ENCODE measurements at regions not wholly inside any gene's neighbourhood (a gene's known extent, or its start where the extent isn't known, plus 50 kb on each side); places are given as distances from the start of the nearest gene placed in this dataset.

- DNase-seq = no peak
Measured at GRCh38 chr16:74169687-74170376, 126.8 kb upstream of the PSMD7 start.

DNA sequence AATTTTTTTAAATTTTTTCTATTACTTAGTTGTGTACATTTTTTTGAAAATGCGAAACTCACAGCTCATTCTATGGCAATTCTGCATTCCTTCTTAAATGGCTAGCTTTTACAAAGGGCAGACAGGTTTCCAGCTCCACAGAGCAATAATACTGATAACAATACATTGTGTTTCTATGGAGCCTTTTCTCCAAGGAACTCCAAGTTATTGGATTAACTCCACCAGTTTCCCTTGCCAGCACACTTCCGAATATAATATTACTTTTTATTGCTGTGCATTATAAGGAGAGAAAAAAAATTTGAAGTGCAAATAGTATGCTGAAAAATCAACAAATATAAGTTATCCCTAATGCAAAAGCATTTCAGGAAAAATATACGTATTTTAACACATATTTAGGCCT is 127.5 kb upstream of the PSMD7 start:
- DNase-seq = no peak

DNA sequence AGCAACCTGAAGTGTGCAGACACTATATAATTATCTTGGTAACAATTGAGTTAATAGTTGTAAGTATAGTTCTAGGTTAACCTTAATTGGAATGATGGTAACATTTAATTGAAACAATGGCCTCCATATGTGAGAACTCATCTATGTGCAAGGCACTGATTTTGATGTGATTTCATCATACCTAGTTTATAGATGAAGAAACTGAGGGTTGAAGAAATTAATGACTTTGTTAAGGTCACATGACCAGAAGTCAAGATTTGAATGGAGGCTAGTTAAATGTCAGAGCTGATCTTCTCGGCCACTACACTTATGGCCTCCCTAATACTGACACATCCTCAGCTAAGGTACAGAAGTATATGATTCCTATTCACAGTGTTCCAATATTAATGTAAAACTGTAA is 128.2 kb upstream of the PSMD7 start:
- DNase-seq = no peak

DNA sequence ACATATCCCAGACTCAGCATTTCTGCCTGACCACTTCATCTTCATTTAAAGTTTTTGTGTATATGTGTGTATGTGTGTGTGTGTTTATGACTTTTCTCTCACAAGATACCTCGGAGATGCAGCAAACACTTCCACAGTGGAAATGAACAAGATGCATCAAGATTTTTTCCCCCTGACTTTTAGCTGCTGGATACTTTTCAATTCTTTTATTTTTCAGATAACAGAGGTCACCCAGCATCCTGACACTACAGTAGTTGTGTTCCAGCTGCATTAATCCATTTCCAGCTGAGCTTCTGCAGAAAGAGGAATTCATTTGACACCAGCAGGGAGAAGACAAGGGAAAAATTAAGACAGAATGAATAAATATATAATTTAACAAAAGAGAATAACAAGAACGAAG is 130.2 kb upstream of the PSMD7 start:
- DNase-seq = no peak

GRCh38 chr16:74165566-74166080 is 131.0 kb upstream of the PSMD7 start:
- no peak for DNase-seq

- DNase-seq = no peak
Measured at GRCh38 chr16:74160759-74161158, 135.9 kb upstream of the PSMD7 start.

DNA sequence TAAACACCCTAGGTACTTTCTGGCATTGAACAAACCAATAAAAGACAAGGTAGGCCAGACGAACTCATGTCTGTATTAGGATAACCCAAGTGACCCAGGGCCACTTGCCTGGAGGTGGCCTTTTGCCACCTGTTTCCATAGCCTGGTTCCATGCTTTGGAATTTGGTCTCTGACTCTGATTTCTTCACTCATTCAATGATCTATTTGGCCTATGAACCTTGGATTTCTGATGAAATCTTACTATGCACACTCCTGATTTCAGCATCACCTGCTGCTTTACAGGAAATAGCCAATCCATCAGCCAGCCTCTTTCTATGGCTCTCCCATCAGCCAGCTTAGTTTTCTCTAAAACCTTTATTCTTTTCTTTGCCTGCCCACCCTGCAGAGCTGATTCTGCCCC is 142.8 kb upstream of the PSMD7 start:
- no peak for DNase-seq

DNA sequence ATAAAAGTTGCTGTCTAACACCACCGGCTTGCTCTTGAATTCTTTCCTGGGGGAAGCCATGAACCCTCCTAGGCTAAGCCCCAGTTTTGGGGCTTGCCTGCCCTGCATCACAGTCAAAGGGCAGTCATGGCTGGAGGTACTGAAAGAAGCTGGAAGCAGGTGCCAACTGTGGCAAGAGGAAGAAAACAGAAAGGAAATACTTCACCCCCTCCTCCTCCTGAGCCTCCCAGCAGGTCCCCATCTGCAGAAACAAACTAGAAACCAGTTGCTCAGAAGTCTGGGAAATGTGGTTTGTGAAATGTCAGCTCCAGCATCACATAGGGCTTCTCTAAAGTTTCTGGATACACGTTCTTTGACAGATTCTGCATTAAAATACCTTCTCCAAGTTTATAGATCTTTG is 150.0 kb upstream of the PSMD7 start:
- DNase-seq = no peak

- DNase-seq = no peak
Measured at GRCh38 chr16:74143171-74143570, 153.4 kb upstream of the PSMD7 start.

DNA sequence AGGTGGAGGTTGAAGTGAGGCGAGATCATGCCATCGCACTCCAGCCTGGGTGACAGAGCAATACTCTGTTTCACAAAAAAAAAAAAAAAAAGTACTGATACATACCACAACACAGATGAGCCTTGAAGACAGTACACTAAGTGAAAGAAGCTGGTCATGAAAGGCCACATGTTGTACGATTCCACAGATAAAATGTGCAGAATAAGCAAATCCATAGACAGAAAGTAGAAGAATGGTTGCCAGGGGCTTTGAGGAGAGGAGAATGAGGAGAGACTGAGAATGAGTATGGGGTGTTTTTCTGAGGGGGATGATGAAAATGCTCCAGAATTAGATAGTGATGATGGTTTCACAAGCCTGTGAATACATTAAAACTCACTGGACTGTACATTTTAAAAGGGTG is 155.6 kb upstream of the PSMD7 start:
- DNase-seq = no peak

- DNase-seq = no peak
Measured at GRCh38 chr16:74140557-74140956, 156.1 kb upstream of the PSMD7 start.

DNA sequence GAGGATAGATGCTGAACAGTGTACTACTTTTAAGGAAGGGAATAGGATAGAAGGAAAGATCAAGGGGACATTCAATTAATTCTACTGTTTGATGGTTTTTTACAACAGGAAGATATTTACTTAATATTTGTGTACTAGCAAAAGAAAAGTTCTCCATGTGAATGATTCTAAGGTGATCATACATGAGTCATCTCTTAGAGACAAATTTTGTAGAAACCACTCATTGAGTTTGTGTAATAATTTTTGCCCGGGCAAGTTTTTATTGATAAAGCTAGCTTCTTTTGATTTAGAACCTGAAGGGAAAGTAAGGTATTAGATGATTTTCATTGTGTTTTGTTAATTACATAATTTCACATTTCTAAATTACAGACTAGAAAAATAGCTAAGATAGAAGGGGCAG is 172.8 kb upstream of the PSMD7 start:
- DNase-seq = no peak

DNA sequence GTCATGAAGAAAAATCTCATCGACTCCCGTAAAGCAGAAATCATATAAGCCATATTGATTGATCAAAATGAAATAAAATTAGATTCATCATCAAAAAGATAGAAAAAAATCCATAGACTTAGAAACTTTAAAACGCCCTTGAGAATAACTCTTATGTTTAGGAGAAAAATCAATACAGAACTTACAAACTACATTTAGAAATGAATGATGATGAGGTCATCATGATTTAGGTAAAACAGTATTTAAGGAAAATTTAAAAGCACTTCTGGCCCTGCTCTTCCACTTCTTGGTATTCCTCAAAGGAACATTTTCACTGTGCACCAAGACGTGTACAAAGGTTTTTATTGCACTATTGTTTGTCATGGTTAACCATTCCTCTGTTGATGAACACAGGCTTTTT is 173.4 kb upstream of the PSMD7 start:
- no peak for DNase-seq

- DNase-seq = no peak
Measured at GRCh38 chr16:74117798-74118197, 178.8 kb upstream of the PSMD7 start.

- DNase-seq = no peak
Measured at GRCh38 chr16:74113545-74113944, 183.1 kb upstream of the PSMD7 start.

- peak in 1 of 3 experiments; percentile 6 for DNase-seq
Measured at GRCh38 chr16:74111456-74111982, 185.1 kb upstream of the PSMD7 start.

DNA sequence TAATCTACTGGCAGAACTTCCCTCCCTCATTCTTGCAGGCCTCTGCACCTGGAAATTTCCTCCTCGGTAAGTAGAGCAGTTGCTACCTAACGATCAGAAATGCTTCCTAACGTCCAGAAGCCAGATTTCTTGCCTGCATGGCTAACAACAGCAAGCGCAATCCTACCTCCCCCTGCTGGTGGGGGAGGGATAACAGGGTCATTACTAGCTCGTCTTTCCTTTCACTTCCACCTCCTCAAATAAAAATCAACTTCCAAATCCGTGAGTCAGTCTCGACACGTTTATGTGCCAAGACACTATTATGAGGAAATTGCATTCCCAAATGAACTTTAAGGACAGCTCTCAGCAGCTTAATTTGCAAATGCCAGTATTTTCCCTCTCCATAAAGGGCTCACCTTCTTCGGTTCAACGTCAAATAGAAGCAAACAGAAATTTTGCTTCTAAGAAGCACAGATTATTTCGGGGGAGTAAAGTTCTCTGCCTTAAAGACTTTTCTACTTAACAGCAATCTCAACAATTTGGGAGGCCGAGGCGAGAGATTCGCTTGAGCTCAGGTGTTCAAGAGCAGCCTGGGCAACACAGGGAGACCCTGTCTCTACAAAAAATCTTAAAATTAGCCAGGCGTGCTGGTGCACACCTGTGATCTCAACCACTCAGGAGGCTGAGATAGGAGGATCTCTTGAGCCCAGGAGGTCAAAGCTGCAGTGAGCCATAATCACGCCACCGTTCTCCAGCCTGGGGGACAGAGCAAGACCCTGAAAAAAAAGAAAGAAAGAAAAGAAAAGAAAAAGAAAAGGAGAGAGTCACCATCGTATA is 188.6 kb upstream of the PSMD7 start:
- DNase-seq = peak in 2 of 3 experiments; percentile 19 to 27

- no peak for DNase-seq
Measured at GRCh38 chr16:74104022-74104421, 192.6 kb upstream of the PSMD7 start.

DNA sequence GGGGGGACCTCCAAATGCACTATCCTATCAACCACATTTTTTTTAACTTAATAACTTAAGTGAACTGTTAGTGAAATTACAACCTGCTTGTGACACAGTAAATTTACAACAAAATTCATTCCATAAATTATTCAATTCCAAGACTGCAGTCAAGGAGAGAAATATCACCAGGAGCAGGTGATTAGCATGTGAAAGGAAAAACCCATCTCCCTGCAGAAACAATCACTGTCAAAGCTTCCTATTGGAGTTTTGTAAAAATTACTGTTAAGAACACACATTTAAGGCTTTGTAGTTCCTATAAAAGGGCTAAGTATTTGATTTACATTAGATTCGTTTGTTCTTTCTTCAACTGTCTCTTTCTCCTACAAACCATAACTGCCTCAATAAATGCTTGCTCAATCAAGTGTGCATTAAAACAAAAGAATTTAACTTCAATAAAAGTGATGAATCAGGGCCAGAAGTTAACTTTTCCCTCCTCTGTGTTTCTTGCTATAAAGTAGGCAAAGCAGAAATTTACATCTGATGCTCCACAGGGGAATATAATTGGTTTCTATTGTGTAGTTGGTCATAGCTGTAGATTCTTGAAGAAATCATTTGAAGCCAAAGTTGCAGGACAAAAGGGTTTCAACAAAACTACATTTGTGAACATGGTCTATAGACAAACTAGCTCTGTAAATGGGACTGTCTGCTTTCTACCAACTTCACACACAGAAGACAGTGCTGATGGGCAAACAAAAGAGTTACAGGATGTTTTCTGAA is 195.1 kb upstream of the PSMD7 start:
- DNase-seq = no peak

- peak; percentile 1 to 37 (median 3) for DNase-seq
Measured at GRCh38 chr16:74100395-74101326, 196.0 kb upstream of the PSMD7 start.

DNA sequence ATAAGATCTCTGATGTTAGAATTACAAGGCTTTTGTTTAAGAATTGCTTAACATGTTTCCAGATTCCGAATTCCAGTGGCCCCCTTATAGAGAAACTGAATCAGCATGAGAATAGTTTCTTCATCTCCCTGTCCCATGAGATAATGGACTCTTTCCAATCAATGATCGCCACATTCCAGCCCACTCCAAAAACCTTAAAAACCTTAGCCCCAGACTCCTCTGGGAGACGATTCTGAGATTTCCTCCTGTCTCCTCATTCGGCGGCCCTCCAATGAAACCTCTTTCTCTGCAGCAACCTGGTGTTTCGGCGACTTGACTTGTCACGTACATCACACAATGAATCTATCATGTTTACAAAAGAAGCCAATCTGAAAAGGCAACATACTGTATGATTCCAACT is 197.1 kb upstream of the PSMD7 start:
- DNase-seq = no peak

GRCh38 chr16:74094962-74095361 is 201.7 kb upstream of the PSMD7 start:
- DNase-seq = no peak

All from NCI-H1417 (cell line).